H9 (cell line): ENCODE measurements at regions not wholly inside any gene's neighbourhood (a gene's known extent, or its start where the extent isn't known, plus 50 kb on each side); places are given as distances from the start of the nearest gene placed in this dataset.
A peak's percentile ranks its signal among the peaks of the same experiment; 100 is the strongest.

Experiments
- DNase-seq: peaks from one replicate; pipeline ENCODE4 v3.0.0-alpha.2; 2017
- H2AFZ ChIP-seq: one replicate; pipeline ENCODE4 v1.6.1; 2013; ENCODE audit warnings: mild to moderate bottlenecking, low read length, control low read depth, moderate library complexity
- H2AK5ac ChIP-seq: 2 replicates; pipeline ENCODE4 v1.6.1; 2013; ENCODE audit warnings: low read length, control low read depth, mixed read lengths; ENCODE audit not compliant: insufficient read length
- H2BK120ac ChIP-seq: one replicate; pipeline ENCODE4 v1.6.1; 2013; ENCODE audit warnings: low read depth, mild to moderate bottlenecking, low read length, control low read depth, inconsistent platforms; ENCODE audit not compliant: poor library complexity, severe bottlenecking
- H2BK12ac ChIP-seq: 2 replicates; pipeline ENCODE4 v1.6.1; 2013; ENCODE audit warnings: low read length, control low read depth, mixed read lengths, low read depth; ENCODE audit not compliant: insufficient read length
- H2BK15ac ChIP-seq: 2 replicates; pipeline ENCODE4 v1.6.1; 2013; ENCODE audit warnings: low read depth, low read length, control low read depth
- H2BK20ac ChIP-seq: one replicate; pipeline ENCODE4 v1.6.1; 2013; ENCODE audit warnings: low read depth, mild to moderate bottlenecking, low read length, control low read depth, inconsistent platforms; ENCODE audit not compliant: poor library complexity, severe bottlenecking
- H2BK5ac ChIP-seq: 2 replicates; pipeline ENCODE4 v1.6.1; 2013; ENCODE audit warnings: low read length, control low read depth, mixed read lengths; ENCODE audit not compliant: insufficient read length
- H3K14ac ChIP-seq: 2 replicates; pipeline ENCODE4 v1.6.1; 2013; ENCODE audit warnings: low read length, control low read depth; ENCODE audit not compliant: insufficient read depth
- H3K18ac ChIP-seq: 2 replicates; pipeline ENCODE4 v1.6.1; 2013; ENCODE audit warnings: low read depth, mild to moderate bottlenecking, mixed read lengths, low read length, control low read depth; ENCODE audit not compliant: insufficient read length
- H3K23ac ChIP-seq: 2 replicates; pipeline ENCODE4 v1.6.1; 2013; ENCODE audit warnings: low read length, control low read depth, mixed read lengths, low read depth; ENCODE audit not compliant: insufficient read length
- H3K23me2 ChIP-seq: 2 replicates; pipeline ENCODE4 v1.6.1; 2013; ENCODE audit warnings: low read depth, mild to moderate bottlenecking, mixed read lengths, low read length, control low read depth; ENCODE audit not compliant: insufficient read length, poor library complexity, severe bottlenecking
- H3K27ac ChIP-seq: 2 replicates; pipeline ENCODE4 v1.5.1; 2013; ENCODE audit warnings: low read length, control low read depth, mixed read lengths, low read depth; ENCODE audit not compliant: insufficient read length
- H3K27me3 ChIP-seq: 2 replicates; pipeline ENCODE4 v1.6.1; 2013; ENCODE audit warnings: low read length, control low read depth, inconsistent platforms; ENCODE audit not compliant: insufficient read depth
- H3K4ac ChIP-seq: 2 replicates; pipeline ENCODE4 v1.6.1; 2013; ENCODE audit warnings: low read depth, mild to moderate bottlenecking, control low read depth, inconsistent platforms, low read length, moderate library complexity
- H3K4me1 ChIP-seq: 2 replicates; pipeline ENCODE4 v1.6.1; 2013; ENCODE audit warnings: low read length, control low read depth, inconsistent platforms; ENCODE audit not compliant: insufficient read depth
- H3K4me2 ChIP-seq: 2 replicates; pipeline ENCODE4 v1.6.1; 2013; ENCODE audit warnings: low read length, control low read depth, mixed read lengths; ENCODE audit not compliant: insufficient read length, insufficient read depth
- H3K56ac ChIP-seq: 2 replicates; pipeline ENCODE4 v1.6.1; 2013; ENCODE audit warnings: low read depth, mild to moderate bottlenecking, mixed read lengths, low read length, control low read depth; ENCODE audit not compliant: insufficient read length
- H3K79me1 ChIP-seq: 2 replicates; pipeline ENCODE4 v1.6.1; 2013; ENCODE audit warnings: low read depth, mild to moderate bottlenecking, moderate library complexity, low read length, control low read depth, inconsistent platforms; ENCODE audit not compliant: insufficient read depth, poor library complexity, severe bottlenecking
- H3K79me2 ChIP-seq: 2 replicates; pipeline ENCODE4 v1.6.1; 2013; ENCODE audit warnings: low read length, control low read depth, inconsistent platforms; ENCODE audit not compliant: insufficient read depth
- H3K9ac ChIP-seq: 2 replicates; pipeline ENCODE4 v1.6.1; 2013; ENCODE audit warnings: low read length, control low read depth, mixed read lengths; ENCODE audit not compliant: insufficient read length; ENCODE audit errors: extremely low read depth
- H3K9me3 ChIP-seq: one replicate; pipeline ENCODE4 v1.6.1; 2013; ENCODE audit warnings: low read depth, low read length, inconsistent platforms; ENCODE audit not compliant: control insufficient read depth
- H3T11ph ChIP-seq: one replicate; pipeline ENCODE4 v1.6.1; 2013; ENCODE audit warnings: mild to moderate bottlenecking, low read length, control low read depth, inconsistent platforms
- H4K20me1 ChIP-seq: one replicate; pipeline ENCODE4 v1.6.1; 2013; ENCODE audit not compliant: control insufficient read depth, insufficient read length, insufficient read depth
- H4K5ac ChIP-seq: 2 replicates; pipeline ENCODE4 v1.6.1; 2013; ENCODE audit warnings: low read depth, mild to moderate bottlenecking, mixed read lengths, low read length, control low read depth; ENCODE audit not compliant: insufficient read length
- H4K8ac ChIP-seq: replicated peaks from 2 replicates; pipeline ENCODE4 v1.6.1; 2013; ENCODE audit warnings: low read length, control low read depth, mixed read lengths, low read depth; ENCODE audit not compliant: insufficient read length
- H4K91ac ChIP-seq: 2 replicates; pipeline ENCODE4 v1.6.1; 2013; ENCODE audit warnings: low read depth, mild to moderate bottlenecking, moderate library complexity, mixed read lengths, low read length, control low read depth; ENCODE audit not compliant: insufficient read length
- H3K27ac Mint-ChIP-seq, 3 experiments: 2 replicates in 2 of 3; 3 replicates in 1 of 3; pipeline ENCODE4 v1.8.0; 2020 to 2021; ENCODE audit warnings: mixed read lengths in 3 of 3, mild to moderate bottlenecking in 1 of 3, moderate library complexity in 1 of 3
- H3K27me3 Mint-ChIP-seq: 2 replicates; pipeline ENCODE4 v1.8.0; 2021; ENCODE audit warnings: low read depth, mild to moderate bottlenecking, moderate library complexity, mixed read lengths
- H3K36me3 Mint-ChIP-seq, 3 experiments: 2 replicates in 2 of 3; 3 replicates in 1 of 3; pipeline ENCODE4 v1.8.0; 2020 to 2021; ENCODE audit warnings: low read depth in 3 of 3, mixed read lengths in 3 of 3; ENCODE audit not compliant: insufficient read depth in 1 of 3
- H3K4me1 Mint-ChIP-seq, 2 experiments: 2 replicates each; pipeline ENCODE4 v1.8.0; 2020; ENCODE audit warnings: mixed read lengths in 2 of 2
- H3K4me3 Mint-ChIP-seq, 2 experiments: 2 replicates in 1 of 2; 3 replicates in 1 of 2; pipeline ENCODE4 v1.8.0; 2020 to 2021; ENCODE audit warnings: mild to moderate bottlenecking in 2 of 2, mixed read lengths in 2 of 2, moderate library complexity in 1 of 2
- H3K9me3 Mint-ChIP-seq, 2 experiments: 2 replicates in 1 of 2; 3 replicates in 1 of 2; pipeline ENCODE4 v1.8.0; 2020; ENCODE audit warnings: mild to moderate bottlenecking in 2 of 2, mixed read lengths in 2 of 2, moderate library complexity in 1 of 2
- WGBS: extraction: QIAGEN DNeasy Blood & Tissue Kit; methylation state at CpG from one replicate; pipeline ENCODE4 v1.1.7; 2013; ENCODE audit warnings: missing lambda C conversion rate, low lambda C conversion rate, mixed read lengths; ENCODE audit not compliant: insufficient read length; ENCODE audit errors: extremely low coverage; 5-methylcytosine and 5-hydroxymethylcytosine counted together
- TF ChIP-seq, protein P1 (sequence below): fragments of 200-600 bp; sonication (generic); conservative IDR thresholded peaks from 3 replicates; pipeline ENCODE4 v1.8.0; 2021; ENCODE audit warnings: antibody characterized with exemption, mild to moderate bottlenecking

DNA sequence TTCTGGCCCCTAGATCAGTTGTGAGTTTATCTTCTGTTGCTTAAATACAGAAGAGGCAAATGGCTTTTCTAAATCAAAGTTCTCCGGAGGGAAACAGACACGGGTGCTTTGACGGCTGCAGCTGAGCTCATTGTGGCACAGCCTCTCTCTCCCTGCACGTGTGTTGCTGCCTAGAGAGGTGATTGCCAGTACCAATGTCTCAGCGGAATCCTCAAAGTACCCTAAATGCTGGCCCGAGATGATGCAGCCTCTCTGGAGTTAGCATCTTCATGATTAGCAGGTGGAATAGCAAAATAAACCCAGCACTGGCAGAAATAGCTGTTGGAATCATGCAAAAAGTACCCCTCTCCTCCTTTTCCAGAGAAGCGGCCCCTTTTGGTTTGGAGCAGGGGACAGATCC lies 192.2 kb downstream of the PRDM2 start:
- no peak overlapping the region for H3K14ac ChIP-seq
- no peaks in the 10 kb centered on the region for H3K79me2 ChIP-seq
- TF ChIP-seq, protein P1, sequence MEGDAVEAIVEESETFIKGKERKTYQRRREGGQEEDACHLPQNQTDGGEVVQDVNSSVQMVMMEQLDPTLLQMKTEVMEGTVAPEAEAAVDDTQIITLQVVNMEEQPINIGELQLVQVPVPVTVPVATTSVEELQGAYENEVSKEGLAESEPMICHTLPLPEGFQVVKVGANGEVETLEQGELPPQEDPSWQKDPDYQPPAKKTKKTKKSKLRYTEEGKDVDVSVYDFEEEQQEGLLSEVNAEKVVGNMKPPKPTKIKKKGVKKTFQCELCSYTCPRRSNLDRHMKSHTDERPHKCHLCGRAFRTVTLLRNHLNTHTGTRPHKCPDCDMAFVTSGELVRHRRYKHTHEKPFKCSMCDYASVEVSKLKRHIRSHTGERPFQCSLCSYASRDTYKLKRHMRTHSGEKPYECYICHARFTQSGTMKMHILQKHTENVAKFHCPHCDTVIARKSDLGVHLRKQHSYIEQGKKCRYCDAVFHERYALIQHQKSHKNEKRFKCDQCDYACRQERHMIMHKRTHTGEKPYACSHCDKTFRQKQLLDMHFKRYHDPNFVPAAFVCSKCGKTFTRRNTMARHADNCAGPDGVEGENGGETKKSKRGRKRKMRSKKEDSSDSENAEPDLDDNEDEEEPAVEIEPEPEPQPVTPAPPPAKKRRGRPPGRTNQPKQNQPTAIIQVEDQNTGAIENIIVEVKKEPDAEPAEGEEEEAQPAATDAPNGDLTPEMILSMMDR = no peak
- H3K4me1 ChIP-seq = no peaks in the 10 kb centered on the region; the same call in 1 of the 2 replicates
- H3K4me1 Mint-ChIP-seq = peaks cover 22 to 23% of the 10 kb centered on the region in 2 experiments
- no peak overlapping the region for H2BK15ac ChIP-seq
- no peak overlapping the region for H3K23ac ChIP-seq
- H3T11ph ChIP-seq = no peak overlapping the region
- no peak overlapping the region for H3K18ac ChIP-seq
- H3K56ac ChIP-seq = no peak overlapping the region
- H3K4me3 Mint-ChIP-seq = peak overlapping the region; percentile 60 to 80
- no peak overlapping the region for H2BK12ac ChIP-seq
- WGBS = no CpG with 5 or more reads among the region's 7 CpGs
- peaks cover 42% of the 10 kb centered on the region for H3K27me3 Mint-ChIP-seq
- H3K27ac Mint-ChIP-seq = no peak overlapping the region
- no peaks in the 10 kb centered on the region for H3K79me1 ChIP-seq
- no peak overlapping the region for H3K4ac ChIP-seq
- H3K27ac ChIP-seq = no peak overlapping the region
- no peaks in the 10 kb centered on the region for H3K9me3 ChIP-seq
- H3K23me2 ChIP-seq = peaks cover 12% of the 10 kb centered on the region
- H3K36me3 Mint-ChIP-seq = no peaks in the 10 kb centered on the region
- H3K9me3 Mint-ChIP-seq = peaks cover 0 to 2% of the 10 kb centered on the region in 2 experiments; a peak in 1 of 5 replicates
- H2AFZ ChIP-seq = no peak overlapping the region
- peak overlapping the region; percentile 39 for H3K4me2 ChIP-seq
- H4K91ac ChIP-seq = no peak overlapping the region
- no peak overlapping the region for H3K9ac ChIP-seq
- no peaks in the 10 kb centered on the region for H4K20me1 ChIP-seq
- H2BK5ac ChIP-seq = no peak overlapping the region
- no peak overlapping the region for H4K5ac ChIP-seq
- no peak overlapping the region for H2BK120ac ChIP-seq
- no peak overlapping the region for H2AK5ac ChIP-seq
- H3K27me3 ChIP-seq = peaks cover 27% of the 10 kb centered on the region; the same call in 1 of the 2 replicates
- no peak overlapping the region for H4K8ac ChIP-seq
- H2BK20ac ChIP-seq = no peak overlapping the region
- DNase-seq = no peak
